ENCODE measurements at regions not wholly inside any gene's neighbourhood (a gene's known extent, or its start where the extent isn't known, plus 50 kb on each side); places are given as distances from the start of the nearest gene placed in this dataset.

DNA sequence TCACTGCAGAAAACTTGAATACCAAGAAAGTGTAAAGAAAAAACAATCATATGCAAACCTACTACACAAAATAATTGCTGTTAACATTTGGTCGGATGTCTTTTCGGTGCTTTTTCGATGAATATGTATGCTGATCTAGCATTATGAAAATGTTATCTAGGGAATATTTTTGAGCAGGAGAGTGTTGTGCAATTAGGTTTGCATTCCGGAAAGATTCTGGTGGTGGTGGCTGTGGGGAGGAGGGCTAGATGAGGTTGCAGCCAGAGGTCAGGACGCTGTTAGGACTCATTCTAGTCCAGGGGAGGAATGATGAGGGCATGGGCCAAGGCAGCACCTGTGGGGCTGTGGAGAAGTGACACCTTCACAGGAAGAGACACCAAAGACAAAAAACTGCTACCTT, 258.0 kb upstream of the ASIC2 start:
- no peak for TF ChIP-seq POLR2A (IDR thresholded peaks at IDR 0.05)
- TF ChIP-seq, protein P1, sequence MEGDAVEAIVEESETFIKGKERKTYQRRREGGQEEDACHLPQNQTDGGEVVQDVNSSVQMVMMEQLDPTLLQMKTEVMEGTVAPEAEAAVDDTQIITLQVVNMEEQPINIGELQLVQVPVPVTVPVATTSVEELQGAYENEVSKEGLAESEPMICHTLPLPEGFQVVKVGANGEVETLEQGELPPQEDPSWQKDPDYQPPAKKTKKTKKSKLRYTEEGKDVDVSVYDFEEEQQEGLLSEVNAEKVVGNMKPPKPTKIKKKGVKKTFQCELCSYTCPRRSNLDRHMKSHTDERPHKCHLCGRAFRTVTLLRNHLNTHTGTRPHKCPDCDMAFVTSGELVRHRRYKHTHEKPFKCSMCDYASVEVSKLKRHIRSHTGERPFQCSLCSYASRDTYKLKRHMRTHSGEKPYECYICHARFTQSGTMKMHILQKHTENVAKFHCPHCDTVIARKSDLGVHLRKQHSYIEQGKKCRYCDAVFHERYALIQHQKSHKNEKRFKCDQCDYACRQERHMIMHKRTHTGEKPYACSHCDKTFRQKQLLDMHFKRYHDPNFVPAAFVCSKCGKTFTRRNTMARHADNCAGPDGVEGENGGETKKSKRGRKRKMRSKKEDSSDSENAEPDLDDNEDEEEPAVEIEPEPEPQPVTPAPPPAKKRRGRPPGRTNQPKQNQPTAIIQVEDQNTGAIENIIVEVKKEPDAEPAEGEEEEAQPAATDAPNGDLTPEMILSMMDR (IDR thresholded peaks at IDR 0.05): no peak
- TF ChIP-seq EP300 (IDR thresholded peaks at IDR 0.05): no peak
